ENCODE measurements at regions not wholly inside any gene's neighbourhood (a gene's known extent, or its start where the extent isn't known, plus 50 kb on each side); places are given as distances from the start of the nearest gene placed in this dataset.
"Not testable (repeated sequence)": the region's sequence is repeated elsewhere in the genome, so short reads cannot be mapped to it uniquely, and the experiment has no call there.

- DNase-seq = not testable (repeated sequence)
Observed at GRCh38 chr10:85410586-85410985, 956.0 kb downstream of the GRID1 start.

GRCh38 chr10:85413570-85413969 is 953.0 kb downstream of the GRID1 start:
- no peak for DNase-seq

GRCh38 chr10:85420501-85421191 is 945.9 kb downstream of the GRID1 start:
- DNase-seq = no peak

- DNase-seq = no peak
Observed at GRCh38 chr10:85421421-85421820, 945.2 kb downstream of the GRID1 start.

GRCh38 chr10:85429126-85429525 is 937.5 kb downstream of the GRID1 start:
- DNase-seq = no peak

- DNase-seq = no peak
Observed at GRCh38 chr10:85430991-85431390, 935.6 kb downstream of the GRID1 start.

GRCh38 chr10:85433248-85433647 is 933.3 kb downstream of the GRID1 start:
- DNase-seq = no peak

GRCh38 chr10:85444868-85445267 is 921.7 kb downstream of the GRID1 start:
- no peak for DNase-seq

GRCh38 chr10:85445702-85446101 is 920.9 kb downstream of the GRID1 start:
- DNase-seq = no peak

GRCh38 chr10:85446827-85447226 is 919.8 kb downstream of the GRID1 start:
- no peak for DNase-seq

- peak; percentile 9 for DNase-seq
Observed at GRCh38 chr10:85447690-85448089, 918.9 kb downstream of the GRID1 start.

- DNase-seq = no peak
Observed at GRCh38 chr10:85448716-85449115, 917.9 kb downstream of the GRID1 start.

GRCh38 chr10:85454386-85454785 is 912.2 kb downstream of the GRID1 start:
- no peak for DNase-seq

- DNase-seq = no peak
Observed at GRCh38 chr10:85457191-85457590, 909.4 kb downstream of the GRID1 start.

- no peak for DNase-seq
Observed at GRCh38 chr10:85458324-85458723, 908.3 kb downstream of the GRID1 start.

GRCh38 chr10:85459906-85460305 is 906.7 kb downstream of the GRID1 start:
- no peak for DNase-seq

GRCh38 chr10:85464336-85464735 is 902.3 kb downstream of the GRID1 start:
- DNase-seq = no peak

- DNase-seq = no peak
Observed at GRCh38 chr10:85477979-85478378, 888.6 kb downstream of the GRID1 start.

GRCh38 chr10:85490431-85490830 is 876.2 kb downstream of the GRID1 start:
- DNase-seq = no peak

GRCh38 chr10:85491652-85492051 is 874.9 kb downstream of the GRID1 start:
- DNase-seq = no peak

- no peak for DNase-seq
Observed at GRCh38 chr10:85492684-85493083, 873.9 kb downstream of the GRID1 start.

GRCh38 chr10:85493703-85494102 is 872.9 kb downstream of the GRID1 start:
- DNase-seq = no peak

GRCh38 chr10:85504641-85505040 is 862.0 kb downstream of the GRID1 start:
- DNase-seq = not testable (repeated sequence)

- DNase-seq = no peak
Observed at GRCh38 chr10:85508159-85508558, 858.4 kb downstream of the GRID1 start.

GRCh38 chr10:85510682-85511081 is 855.9 kb downstream of the GRID1 start:
- DNase-seq = no peak

Data from GF-D8 (cell line).